H9 (cell line): ENCODE measurements at regions not wholly inside any gene's neighbourhood (a gene's known extent, or its start where the extent isn't known, plus 50 kb on each side); places are given as distances from the start of the nearest gene placed in this dataset.
A peak's percentile ranks its signal among the peaks of the same experiment; 100 is the strongest.

Experiments used
- DNase-seq: peaks from one replicate; pipeline ENCODE4 v3.0.0-alpha.2; 2017
- H2AFZ ChIP-seq: one replicate; pipeline ENCODE4 v1.6.1; 2013; ENCODE audit warnings: mild to moderate bottlenecking, low read length, control low read depth, moderate library complexity
- H2AK5ac ChIP-seq: 2 replicates; pipeline ENCODE4 v1.6.1; 2013; ENCODE audit warnings: low read length, control low read depth, mixed read lengths; ENCODE audit not compliant: insufficient read length
- H2BK120ac ChIP-seq: one replicate; pipeline ENCODE4 v1.6.1; 2013; ENCODE audit warnings: low read depth, mild to moderate bottlenecking, low read length, control low read depth, inconsistent platforms; ENCODE audit not compliant: poor library complexity, severe bottlenecking
- H2BK12ac ChIP-seq: 2 replicates; pipeline ENCODE4 v1.6.1; 2013; ENCODE audit warnings: low read length, control low read depth, mixed read lengths, low read depth; ENCODE audit not compliant: insufficient read length
- H2BK15ac ChIP-seq: 2 replicates; pipeline ENCODE4 v1.6.1; 2013; ENCODE audit warnings: low read depth, low read length, control low read depth
- H2BK20ac ChIP-seq: one replicate; pipeline ENCODE4 v1.6.1; 2013; ENCODE audit warnings: low read depth, mild to moderate bottlenecking, low read length, control low read depth, inconsistent platforms; ENCODE audit not compliant: poor library complexity, severe bottlenecking
- H2BK5ac ChIP-seq: 2 replicates; pipeline ENCODE4 v1.6.1; 2013; ENCODE audit warnings: low read length, control low read depth, mixed read lengths; ENCODE audit not compliant: insufficient read length
- H3K14ac ChIP-seq: 2 replicates; pipeline ENCODE4 v1.6.1; 2013; ENCODE audit warnings: low read length, control low read depth; ENCODE audit not compliant: insufficient read depth
- H3K18ac ChIP-seq: 2 replicates; pipeline ENCODE4 v1.6.1; 2013; ENCODE audit warnings: low read depth, mild to moderate bottlenecking, mixed read lengths, low read length, control low read depth; ENCODE audit not compliant: insufficient read length
- H3K23ac ChIP-seq: 2 replicates; pipeline ENCODE4 v1.6.1; 2013; ENCODE audit warnings: low read length, control low read depth, mixed read lengths, low read depth; ENCODE audit not compliant: insufficient read length
- H3K23me2 ChIP-seq: 2 replicates; pipeline ENCODE4 v1.6.1; 2013; ENCODE audit warnings: low read depth, mild to moderate bottlenecking, mixed read lengths, low read length, control low read depth; ENCODE audit not compliant: insufficient read length, poor library complexity, severe bottlenecking
- H3K27ac ChIP-seq: 2 replicates; pipeline ENCODE4 v1.5.1; 2013; ENCODE audit warnings: low read length, control low read depth, mixed read lengths, low read depth; ENCODE audit not compliant: insufficient read length
- H3K27me3 ChIP-seq: 2 replicates; pipeline ENCODE4 v1.6.1; 2013; ENCODE audit warnings: low read length, control low read depth, inconsistent platforms; ENCODE audit not compliant: insufficient read depth
- H3K4ac ChIP-seq: 2 replicates; pipeline ENCODE4 v1.6.1; 2013; ENCODE audit warnings: low read depth, mild to moderate bottlenecking, control low read depth, inconsistent platforms, low read length, moderate library complexity
- H3K4me1 ChIP-seq: 2 replicates; pipeline ENCODE4 v1.6.1; 2013; ENCODE audit warnings: low read length, control low read depth, inconsistent platforms; ENCODE audit not compliant: insufficient read depth
- H3K4me2 ChIP-seq: 2 replicates; pipeline ENCODE4 v1.6.1; 2013; ENCODE audit warnings: low read length, control low read depth, mixed read lengths; ENCODE audit not compliant: insufficient read length, insufficient read depth
- H3K56ac ChIP-seq: 2 replicates; pipeline ENCODE4 v1.6.1; 2013; ENCODE audit warnings: low read depth, mild to moderate bottlenecking, mixed read lengths, low read length, control low read depth; ENCODE audit not compliant: insufficient read length
- H3K79me1 ChIP-seq: 2 replicates; pipeline ENCODE4 v1.6.1; 2013; ENCODE audit warnings: low read depth, mild to moderate bottlenecking, moderate library complexity, low read length, control low read depth, inconsistent platforms; ENCODE audit not compliant: insufficient read depth, poor library complexity, severe bottlenecking
- H3K79me2 ChIP-seq: 2 replicates; pipeline ENCODE4 v1.6.1; 2013; ENCODE audit warnings: low read length, control low read depth, inconsistent platforms; ENCODE audit not compliant: insufficient read depth
- H3K9ac ChIP-seq: 2 replicates; pipeline ENCODE4 v1.6.1; 2013; ENCODE audit warnings: low read length, control low read depth, mixed read lengths; ENCODE audit not compliant: insufficient read length; ENCODE audit errors: extremely low read depth
- H3K9me3 ChIP-seq: one replicate; pipeline ENCODE4 v1.6.1; 2013; ENCODE audit warnings: low read depth, low read length, inconsistent platforms; ENCODE audit not compliant: control insufficient read depth
- H3T11ph ChIP-seq: one replicate; pipeline ENCODE4 v1.6.1; 2013; ENCODE audit warnings: mild to moderate bottlenecking, low read length, control low read depth, inconsistent platforms
- H4K20me1 ChIP-seq: one replicate; pipeline ENCODE4 v1.6.1; 2013; ENCODE audit not compliant: control insufficient read depth, insufficient read length, insufficient read depth
- H4K5ac ChIP-seq: 2 replicates; pipeline ENCODE4 v1.6.1; 2013; ENCODE audit warnings: low read depth, mild to moderate bottlenecking, mixed read lengths, low read length, control low read depth; ENCODE audit not compliant: insufficient read length
- H4K8ac ChIP-seq: replicated peaks from 2 replicates; pipeline ENCODE4 v1.6.1; 2013; ENCODE audit warnings: low read length, control low read depth, mixed read lengths, low read depth; ENCODE audit not compliant: insufficient read length
- H4K91ac ChIP-seq: 2 replicates; pipeline ENCODE4 v1.6.1; 2013; ENCODE audit warnings: low read depth, mild to moderate bottlenecking, moderate library complexity, mixed read lengths, low read length, control low read depth; ENCODE audit not compliant: insufficient read length
- H3K27ac Mint-ChIP-seq, 3 experiments: 2 replicates in 2 of 3; 3 replicates in 1 of 3; pipeline ENCODE4 v1.8.0; 2020 to 2021; ENCODE audit warnings: mixed read lengths in 3 of 3, mild to moderate bottlenecking in 1 of 3, moderate library complexity in 1 of 3
- H3K27me3 Mint-ChIP-seq: 2 replicates; pipeline ENCODE4 v1.8.0; 2021; ENCODE audit warnings: low read depth, mild to moderate bottlenecking, moderate library complexity, mixed read lengths
- H3K36me3 Mint-ChIP-seq, 3 experiments: 2 replicates in 2 of 3; 3 replicates in 1 of 3; pipeline ENCODE4 v1.8.0; 2020 to 2021; ENCODE audit warnings: low read depth in 3 of 3, mixed read lengths in 3 of 3; ENCODE audit not compliant: insufficient read depth in 1 of 3
- H3K4me1 Mint-ChIP-seq, 2 experiments: 2 replicates each; pipeline ENCODE4 v1.8.0; 2020; ENCODE audit warnings: mixed read lengths in 2 of 2
- H3K4me3 Mint-ChIP-seq, 2 experiments: 2 replicates in 1 of 2; 3 replicates in 1 of 2; pipeline ENCODE4 v1.8.0; 2020 to 2021; ENCODE audit warnings: mild to moderate bottlenecking in 2 of 2, mixed read lengths in 2 of 2, moderate library complexity in 1 of 2
- H3K9me3 Mint-ChIP-seq, 2 experiments: 2 replicates in 1 of 2; 3 replicates in 1 of 2; pipeline ENCODE4 v1.8.0; 2020; ENCODE audit warnings: mild to moderate bottlenecking in 2 of 2, mixed read lengths in 2 of 2, moderate library complexity in 1 of 2
- CTCF ChIP-seq: fragments of 200-600 bp; sonication (generic); conservative IDR thresholded peaks from 3 replicates; pipeline ENCODE4 v1.8.0; 2021; ENCODE audit warnings: antibody characterized with exemption, mild to moderate bottlenecking
- WGBS: extraction: QIAGEN DNeasy Blood & Tissue Kit; methylation state at CpG from one replicate; pipeline ENCODE4 v1.1.7; 2013; ENCODE audit warnings: missing lambda C conversion rate, low lambda C conversion rate, mixed read lengths; ENCODE audit not compliant: insufficient read length; ENCODE audit errors: extremely low coverage; 5-methylcytosine and 5-hydroxymethylcytosine counted together

GRCh38 chr12:74781991-74782485 lies 244.4 kb downstream of the ATXN7L3B start:
- H3K27ac ChIP-seq, result no peak overlapping the region
- H3K79me1 ChIP-seq, result no peaks in the 10 kb centered on the region
- Mint-ChIP-seq H3K27me3 (no peaks in the 10 kb centered on the region), H3K4me3 (no peak overlapping the region), H3K36me3 (no peaks in the 10 kb centered on the region), H3K9me3 (no peaks in the 10 kb centered on the region), H3K27ac (peak overlapping the region in 1 of 3 experiments; percentile 7; a peak in 1 of 7 replicates), H3K4me1 (0 out of 4 replicates have a peak, but pooled peaks cover 0 to 3% of the 10 kb centered on the region in 2 experiments)
- no peaks in the 10 kb centered on the region for H3K4me1 ChIP-seq
- no peak overlapping the region for H3K23ac ChIP-seq
- H3K4ac ChIP-seq, result no peak overlapping the region
- H3K14ac ChIP-seq, result no peak overlapping the region
- no peak overlapping the region for H3T11ph ChIP-seq
- H2BK120ac ChIP-seq, result no peak overlapping the region
- H3K56ac ChIP-seq, result no peak overlapping the region
- no CpG with 5 or more reads among the region's 1 CpG for WGBS
- no peak overlapping the region for H3K18ac ChIP-seq
- DNase-seq, result no peak
- no peaks in the 10 kb centered on the region for H3K23me2 ChIP-seq
- H4K20me1 ChIP-seq, result no peaks in the 10 kb centered on the region
- H4K91ac ChIP-seq, result no peak overlapping the region
- H2BK5ac ChIP-seq, result no peak overlapping the region
- H4K5ac ChIP-seq, result no peak overlapping the region
- H2AK5ac ChIP-seq, result no peak overlapping the region
- no peaks in the 10 kb centered on the region for H3K27me3 ChIP-seq
- no peak overlapping the region for H2BK12ac ChIP-seq
- H3K9ac ChIP-seq, result no peak overlapping the region
- no peak overlapping the region for H2AFZ ChIP-seq
- H3K9me3 ChIP-seq, result no peaks in the 10 kb centered on the region
- no peak for TF ChIP-seq CTCF
- no peak overlapping the region for H4K8ac ChIP-seq
- no peak overlapping the region for H2BK20ac ChIP-seq
- no peaks in the 10 kb centered on the region for H3K79me2 ChIP-seq
- no peak overlapping the region for H2BK15ac ChIP-seq
- H3K4me2 ChIP-seq, result no peak overlapping the region
